Gastrocnemius medialis (tissue), 4 donors: ENCODE measurements at regions not wholly inside any gene's neighbourhood (a gene's known extent, or its start where the extent isn't known, plus 50 kb on each side); places are given as distances from the start of the nearest gene placed in this dataset.

ENCODE experiments used
- CTCF ChIP-seq, 5 experiments: fragments of 450-650 bp in 3 of 5; fragments of 200-600 bp in 2 of 5; sonication (generic) in 2 of 5; IDR thresholded peaks in 4 of 5; conservative IDR thresholded peaks in 1 of 5; 1 replicate in 4 of 5; 2 replicates in 1 of 5; pipeline ENCODE4 v1.5.1; 2016 to 2019; ENCODE audit warnings: antibody characterized with exemption in 5 of 5, mild to moderate bottlenecking in 3 of 5, moderate library complexity in 3 of 5
- POLR2A ChIP-seq, 2 donors: fragments of 450-650 bp; IDR thresholded peaks; one replicate each; pipeline ENCODE4 v1.6.1; 2017; ENCODE audit warnings: antibody characterized with exemption in 2 of 2, mild to moderate bottlenecking in 2 of 2, moderate library complexity in 2 of 2

- TF ChIP-seq POLR2A (IDR thresholded peaks at IDR 0.05) = no peak
- TF ChIP-seq CTCF (IDR thresholded peaks at IDR 0.05 in 4 of 5, conservative IDR thresholded peaks at IDR 0.05 in 1 of 5) = no peak
These were observed 150.9 kb upstream of the SERTAD2 start for GRCh38 chr2:64804651-64805050.
